Liver (tissue), 3 donors: ENCODE measurements at regions not wholly inside any gene's neighbourhood (a gene's known extent, or its start where the extent isn't known, plus 50 kb on each side); places are given as distances from the start of the nearest gene placed in this dataset.

Source experiments
- EGR1 ChIP-seq, 2 donors: IDR thresholded peaks; 2 replicates each; pipeline ENCODE4 v1.6.1; 2016 to 2018; ENCODE audit warnings: antibody characterized with exemption in 2 of 2, low read depth in 2 of 2
- JUND ChIP-seq, 2 donors: IDR thresholded peaks; 2 replicates each; pipeline ENCODE4 v1.6.1; 2016; ENCODE audit warnings: antibody characterized with exemption in 2 of 2
- RAD21 ChIP-seq, 2 donors: IDR thresholded peaks; 2 replicates each; pipeline ENCODE4 v1.6.1; 2016; ENCODE audit warnings: antibody characterized with exemption in 2 of 2, mild to moderate bottlenecking in 2 of 2
- REST ChIP-seq: IDR thresholded peaks from 2 replicates; pipeline ENCODE4 v1.6.1; 2016; ENCODE audit warnings: antibody characterized with exemption, mild to moderate bottlenecking
- RXRA ChIP-seq, 2 donors: IDR thresholded peaks; 2 replicates each; pipeline ENCODE4 v1.6.1; 2017 to 2018; ENCODE audit warnings: antibody characterized with exemption in 2 of 2, mild to moderate bottlenecking in 1 of 2
- TAF1 ChIP-seq: conservative IDR thresholded peaks from 2 replicates; pipeline ENCODE4 v1.6.1; 2016; ENCODE audit warnings: antibody characterized with exemption, mild to moderate bottlenecking
- YY1 ChIP-seq: IDR thresholded peaks from 2 replicates; pipeline ENCODE4 v1.6.1; 2016; ENCODE audit warnings: antibody characterized with exemption, mild to moderate bottlenecking
- TF ChIP-seq, protein P1 (sequence below): fragments of 150-350 bp; IDR thresholded peaks from 2 replicates; pipeline ENCODE4 v1.5.1; 2017; ENCODE audit warnings: improper control_type of control experiment, low read depth, low read length; ENCODE audit not compliant: missing input control
- TF ChIP-seq, protein P2 (sequence below): IDR thresholded peaks from 2 replicates; pipeline ENCODE4 v1.6.1; 2016; ENCODE audit warnings: antibody characterized with exemption
- TF ChIP-seq, protein P3 (sequence below): IDR thresholded peaks from 2 replicates; pipeline ENCODE4 v1.6.1; 2016; ENCODE audit warnings: antibody characterized with exemption
- TF ChIP-seq, protein P4 (sequence below): IDR thresholded peaks from 2 replicates; pipeline ENCODE4 v1.6.1; 2016; ENCODE audit warnings: antibody characterized with exemption
- donor health status: healthy.
- donor health status: healthy.

- TF ChIP-seq, protein P1, sequence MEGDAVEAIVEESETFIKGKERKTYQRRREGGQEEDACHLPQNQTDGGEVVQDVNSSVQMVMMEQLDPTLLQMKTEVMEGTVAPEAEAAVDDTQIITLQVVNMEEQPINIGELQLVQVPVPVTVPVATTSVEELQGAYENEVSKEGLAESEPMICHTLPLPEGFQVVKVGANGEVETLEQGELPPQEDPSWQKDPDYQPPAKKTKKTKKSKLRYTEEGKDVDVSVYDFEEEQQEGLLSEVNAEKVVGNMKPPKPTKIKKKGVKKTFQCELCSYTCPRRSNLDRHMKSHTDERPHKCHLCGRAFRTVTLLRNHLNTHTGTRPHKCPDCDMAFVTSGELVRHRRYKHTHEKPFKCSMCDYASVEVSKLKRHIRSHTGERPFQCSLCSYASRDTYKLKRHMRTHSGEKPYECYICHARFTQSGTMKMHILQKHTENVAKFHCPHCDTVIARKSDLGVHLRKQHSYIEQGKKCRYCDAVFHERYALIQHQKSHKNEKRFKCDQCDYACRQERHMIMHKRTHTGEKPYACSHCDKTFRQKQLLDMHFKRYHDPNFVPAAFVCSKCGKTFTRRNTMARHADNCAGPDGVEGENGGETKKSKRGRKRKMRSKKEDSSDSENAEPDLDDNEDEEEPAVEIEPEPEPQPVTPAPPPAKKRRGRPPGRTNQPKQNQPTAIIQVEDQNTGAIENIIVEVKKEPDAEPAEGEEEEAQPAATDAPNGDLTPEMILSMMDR = no peak
- TF ChIP-seq TAF1 = no peak
- TF ChIP-seq, protein P2, sequence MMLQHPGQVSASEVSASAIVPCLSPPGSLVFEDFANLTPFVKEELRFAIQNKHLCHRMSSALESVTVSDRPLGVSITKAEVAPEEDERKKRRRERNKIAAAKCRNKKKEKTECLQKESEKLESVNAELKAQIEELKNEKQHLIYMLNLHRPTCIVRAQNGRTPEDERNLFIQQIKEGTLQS = no peak
- TF ChIP-seq REST = no peak
- TF ChIP-seq YY1 = no peak
- TF ChIP-seq RAD21 (IDR thresholded peaks at IDR 0.05) = no peak
- TF ChIP-seq, protein P3, sequence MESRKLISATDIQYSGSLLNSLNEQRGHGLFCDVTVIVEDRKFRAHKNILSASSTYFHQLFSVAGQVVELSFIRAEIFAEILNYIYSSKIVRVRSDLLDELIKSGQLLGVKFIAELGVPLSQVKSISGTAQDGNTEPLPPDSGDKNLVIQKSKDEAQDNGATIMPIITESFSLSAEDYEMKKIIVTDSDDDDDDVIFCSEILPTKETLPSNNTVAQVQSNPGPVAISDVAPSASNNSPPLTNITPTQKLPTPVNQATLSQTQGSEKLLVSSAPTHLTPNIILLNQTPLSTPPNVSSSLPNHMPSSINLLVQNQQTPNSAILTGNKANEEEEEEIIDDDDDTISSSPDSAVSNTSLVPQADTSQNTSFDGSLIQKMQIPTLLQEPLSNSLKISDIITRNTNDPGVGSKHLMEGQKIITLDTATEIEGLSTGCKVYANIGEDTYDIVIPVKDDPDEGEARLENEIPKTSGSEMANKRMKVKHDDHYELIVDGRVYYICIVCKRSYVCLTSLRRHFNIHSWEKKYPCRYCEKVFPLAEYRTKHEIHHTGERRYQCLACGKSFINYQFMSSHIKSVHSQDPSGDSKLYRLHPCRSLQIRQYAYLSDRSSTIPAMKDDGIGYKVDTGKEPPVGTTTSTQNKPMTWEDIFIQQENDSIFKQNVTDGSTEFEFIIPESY = no peak
- no peak for TF ChIP-seq JUND (IDR thresholded peaks at IDR 0.05)
- TF ChIP-seq, protein P4, sequence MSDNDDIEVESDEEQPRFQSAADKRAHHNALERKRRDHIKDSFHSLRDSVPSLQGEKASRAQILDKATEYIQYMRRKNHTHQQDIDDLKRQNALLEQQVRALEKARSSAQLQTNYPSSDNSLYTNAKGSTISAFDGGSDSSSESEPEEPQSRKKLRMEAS = no peak
- no peak for TF ChIP-seq EGR1 (IDR thresholded peaks at IDR 0.05; ENCODE audit: low read depth in 2 of 2)
- TF ChIP-seq RXRA (IDR thresholded peaks at IDR 0.05) = no peak
Observed at GRCh38 chr2:49335546-49335945, 181.2 kb upstream of the FSHR start.
